ENCODE measurements at regions not wholly inside any gene's neighbourhood (a gene's known extent, or its start where the extent isn't known, plus 50 kb on each side); places are given as distances from the start of the nearest gene placed in this dataset.

DNA sequence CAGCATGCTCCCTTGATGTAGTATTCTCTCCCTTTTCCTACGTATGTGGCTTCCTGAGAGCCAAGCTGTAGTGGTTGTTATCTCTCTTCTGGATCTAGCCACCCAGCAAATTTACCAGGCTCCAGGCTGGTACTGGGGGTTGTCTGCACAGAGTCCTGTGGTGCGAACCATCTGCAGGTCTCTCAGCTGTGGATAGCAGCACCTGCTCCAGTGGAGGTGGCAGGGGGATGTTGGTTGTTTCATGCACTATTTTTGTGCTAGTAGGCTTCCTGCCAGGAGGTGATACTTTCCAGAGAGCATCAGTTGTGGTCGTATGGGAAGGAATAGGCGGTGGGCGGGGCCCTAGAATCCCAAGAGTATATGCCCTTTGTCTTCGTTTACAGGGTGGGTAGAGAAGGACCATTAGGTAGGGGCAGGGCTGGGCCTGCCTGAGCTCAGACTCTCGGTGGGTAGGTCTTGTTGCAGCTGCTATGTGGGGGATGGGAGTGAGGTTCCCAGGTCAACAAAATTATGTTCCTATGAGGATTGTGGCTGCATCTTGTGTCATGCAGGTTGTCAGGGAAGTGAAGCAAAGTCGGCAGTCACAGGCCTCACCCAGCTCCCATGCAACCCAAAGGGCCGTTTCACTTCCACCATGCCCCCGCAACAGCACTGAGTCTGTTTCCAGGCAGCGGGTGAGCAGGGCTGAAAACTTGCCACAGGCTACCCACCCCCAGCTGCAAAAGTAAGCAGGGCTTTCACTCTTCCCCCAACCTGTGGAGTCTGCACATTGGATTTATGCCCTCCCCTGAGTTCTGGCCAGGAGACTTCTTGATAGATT lies 1139.5 kb downstream of the BCL11A start:
- TF ChIP-seq EP300 (IDR thresholded peaks at IDR 0.05), result no peak
- TF ChIP-seq, protein P1, sequence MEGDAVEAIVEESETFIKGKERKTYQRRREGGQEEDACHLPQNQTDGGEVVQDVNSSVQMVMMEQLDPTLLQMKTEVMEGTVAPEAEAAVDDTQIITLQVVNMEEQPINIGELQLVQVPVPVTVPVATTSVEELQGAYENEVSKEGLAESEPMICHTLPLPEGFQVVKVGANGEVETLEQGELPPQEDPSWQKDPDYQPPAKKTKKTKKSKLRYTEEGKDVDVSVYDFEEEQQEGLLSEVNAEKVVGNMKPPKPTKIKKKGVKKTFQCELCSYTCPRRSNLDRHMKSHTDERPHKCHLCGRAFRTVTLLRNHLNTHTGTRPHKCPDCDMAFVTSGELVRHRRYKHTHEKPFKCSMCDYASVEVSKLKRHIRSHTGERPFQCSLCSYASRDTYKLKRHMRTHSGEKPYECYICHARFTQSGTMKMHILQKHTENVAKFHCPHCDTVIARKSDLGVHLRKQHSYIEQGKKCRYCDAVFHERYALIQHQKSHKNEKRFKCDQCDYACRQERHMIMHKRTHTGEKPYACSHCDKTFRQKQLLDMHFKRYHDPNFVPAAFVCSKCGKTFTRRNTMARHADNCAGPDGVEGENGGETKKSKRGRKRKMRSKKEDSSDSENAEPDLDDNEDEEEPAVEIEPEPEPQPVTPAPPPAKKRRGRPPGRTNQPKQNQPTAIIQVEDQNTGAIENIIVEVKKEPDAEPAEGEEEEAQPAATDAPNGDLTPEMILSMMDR (IDR thresholded peaks at IDR 0.05), result no peak
- TF ChIP-seq POLR2AphosphoS5 (IDR thresholded peaks at IDR 0.05), result no peak
- TF ChIP-seq POLR2A (IDR thresholded peaks at IDR 0.05), result no peak
